ENCODE measurements at regions not wholly inside any gene's neighbourhood (a gene's known extent, or its start where the extent isn't known, plus 50 kb on each side); places are given as distances from the start of the nearest gene placed in this dataset.
"Not testable (repeated sequence)": the region's sequence is repeated elsewhere in the genome, so short reads cannot be mapped to it uniquely, and the experiment has no call there.

DNA sequence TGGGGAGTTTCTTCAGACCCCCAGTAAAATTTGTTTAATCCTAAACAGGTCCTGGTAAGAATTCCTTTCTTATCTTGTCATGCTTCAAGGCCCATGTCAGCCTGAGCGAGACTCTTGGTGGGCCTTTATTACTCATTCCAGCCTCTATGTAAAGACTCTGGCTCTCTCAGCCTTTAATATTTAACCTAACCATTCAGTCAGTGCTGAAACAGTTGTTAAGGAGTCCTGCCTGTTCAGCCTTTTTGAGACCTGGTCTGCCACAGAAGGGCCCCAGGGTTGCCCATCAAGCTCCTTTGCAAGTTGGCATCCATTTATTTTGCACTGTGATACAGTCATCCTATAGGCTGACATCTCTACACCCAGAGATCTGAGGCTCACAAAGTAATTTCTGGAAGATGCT lies 107.7 kb upstream of the VANGL1 start:
- DNase-seq (ENCODE audit: low read depth): no peak

DNA sequence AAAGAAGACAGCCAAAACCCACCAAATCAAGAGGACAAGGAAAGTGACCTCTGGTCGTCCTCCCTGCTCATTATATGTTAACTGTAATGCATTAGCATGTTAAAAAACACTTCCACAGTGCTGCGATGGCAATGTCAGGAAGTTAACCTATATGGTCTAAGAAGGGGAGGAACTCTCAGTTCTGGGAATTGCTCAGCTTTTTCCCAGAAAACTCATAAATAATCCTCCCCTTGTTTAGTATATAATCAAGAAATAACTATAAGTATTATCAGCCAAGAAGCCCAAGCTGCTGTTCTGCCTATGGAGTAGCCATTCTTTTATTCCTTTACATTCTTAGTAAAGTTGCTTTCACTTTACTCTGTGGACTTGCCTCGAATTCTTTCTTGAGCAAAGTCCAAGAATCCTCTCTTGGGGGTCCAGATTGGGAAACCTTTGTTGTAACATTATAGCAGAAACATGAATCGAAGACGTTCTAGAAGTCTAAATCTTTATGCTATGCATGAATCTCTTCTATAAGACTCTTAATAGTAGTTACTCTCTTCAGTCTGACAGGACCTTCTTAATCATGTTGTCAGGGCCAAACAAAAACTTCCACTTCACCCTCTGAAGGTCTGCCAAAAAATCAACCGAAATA lies 110.0 kb upstream of the VANGL1 start:
- DNase-seq (ENCODE audit: low read depth): no peak

DNA sequence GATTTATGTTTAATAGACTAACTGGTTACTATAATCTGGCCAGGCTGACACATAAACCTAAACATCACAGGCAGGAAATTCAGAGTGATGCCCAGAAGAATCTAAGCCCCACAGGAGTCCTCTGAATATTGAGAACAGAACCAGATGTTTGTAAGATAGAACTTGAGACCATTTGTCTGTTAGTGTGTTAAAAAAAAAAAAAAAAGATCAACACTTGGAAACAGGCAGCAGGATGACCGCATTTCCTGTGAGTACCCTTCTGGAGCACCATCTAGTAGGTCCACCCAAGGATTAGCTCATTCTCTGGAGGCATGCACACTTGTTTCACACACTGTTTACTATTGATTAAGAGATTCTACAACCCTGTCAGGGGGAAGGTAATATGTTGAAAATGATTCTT lies 111.4 kb upstream of the VANGL1 start:
- DNase-seq (ENCODE audit: low read depth): no peak

DNA sequence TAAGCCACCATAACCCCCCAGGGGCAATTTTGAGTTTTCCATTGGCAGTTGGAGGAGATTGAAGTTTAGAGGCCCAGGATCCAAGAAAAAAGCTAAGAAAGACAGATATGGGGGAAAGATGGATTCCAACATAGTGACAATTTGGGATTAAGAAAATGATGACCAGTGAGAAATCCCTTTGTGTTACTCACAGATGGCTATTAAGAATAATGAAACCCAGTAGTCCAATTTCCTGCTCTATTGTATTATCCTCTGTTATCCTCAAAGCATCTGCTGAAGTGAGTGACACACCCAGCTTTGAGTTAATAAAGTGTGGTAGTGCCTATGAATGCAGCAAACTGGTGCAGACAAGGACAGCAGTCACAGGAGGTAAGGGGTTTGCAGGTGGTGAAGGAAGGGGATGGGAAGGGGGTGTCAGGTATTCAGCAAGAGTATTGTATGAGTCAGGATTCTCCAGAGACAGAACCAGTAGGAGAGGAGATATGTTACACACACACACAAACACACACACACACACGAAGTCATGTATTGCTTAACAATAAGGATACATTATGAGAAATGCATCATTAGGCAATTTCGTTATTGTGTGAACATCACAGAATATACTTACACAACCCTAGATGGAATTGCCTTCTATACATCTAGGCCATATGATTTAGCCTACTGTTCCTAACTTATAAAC lies 112.4 kb upstream of the VANGL1 start:
- no peak for DNase-seq (ENCODE audit: low read depth)

DNA sequence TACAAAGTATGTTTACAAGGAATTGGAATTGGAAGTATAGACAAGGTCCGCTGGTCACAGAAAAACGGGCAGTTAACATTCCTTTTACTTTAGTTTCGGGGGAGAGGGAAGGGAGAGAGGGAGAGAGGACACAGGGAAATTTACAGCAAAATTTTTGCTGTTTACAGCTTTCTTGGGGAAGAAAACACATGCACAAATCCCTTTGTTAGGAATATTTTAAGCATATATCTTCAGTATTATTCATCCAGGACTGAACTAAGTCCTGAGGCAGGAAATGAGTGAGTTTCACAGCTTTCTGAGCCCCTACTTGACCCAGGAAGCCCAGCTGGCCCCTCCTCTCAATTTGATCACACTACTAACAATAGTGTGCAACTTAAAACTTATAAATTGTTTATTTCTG lies 113.4 kb upstream of the VANGL1 start:
- not testable (repeated sequence) for DNase-seq (ENCODE audit: low read depth)

DNA sequence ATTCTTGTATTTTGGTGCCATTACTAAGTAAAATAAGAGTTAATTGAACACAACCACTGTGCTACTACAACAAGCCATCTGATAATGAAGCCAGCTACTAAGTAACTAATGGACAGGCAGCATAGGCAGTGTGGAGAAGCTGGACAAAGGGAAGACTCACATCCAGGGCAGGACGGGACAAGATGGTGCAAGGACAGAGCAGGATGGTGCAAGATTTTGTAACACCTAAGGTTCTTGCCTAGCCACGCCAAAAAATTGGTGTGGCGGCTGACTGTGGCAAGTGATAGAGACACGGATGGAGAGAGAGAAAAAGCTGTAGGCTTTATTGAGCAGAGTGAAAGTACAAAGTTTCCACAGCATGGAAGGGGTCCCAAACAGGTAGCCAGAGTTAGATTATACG lies 114.0 kb upstream of the VANGL1 start:
- DNase-seq (ENCODE audit: low read depth): no peak

DNA sequence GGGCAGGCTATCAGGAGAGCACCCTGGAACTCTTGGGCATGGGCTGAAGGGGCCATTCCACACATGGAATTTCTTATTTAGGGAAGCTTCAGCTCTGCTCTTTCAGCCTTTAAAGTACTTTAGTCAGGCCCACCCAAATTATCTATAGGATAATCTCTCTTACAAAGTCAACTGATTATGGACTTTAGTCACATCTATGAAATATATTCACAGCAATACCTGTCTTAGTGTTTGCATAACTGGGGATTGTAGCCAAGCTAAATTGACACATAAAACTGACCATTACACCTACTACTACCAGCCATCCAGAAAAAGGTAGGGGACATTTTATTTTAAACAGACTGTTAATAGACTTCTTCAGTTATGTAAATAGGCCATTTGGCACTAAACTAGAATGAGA lies 114.9 kb upstream of the VANGL1 start:
- no peak for DNase-seq (ENCODE audit: low read depth)

DNA sequence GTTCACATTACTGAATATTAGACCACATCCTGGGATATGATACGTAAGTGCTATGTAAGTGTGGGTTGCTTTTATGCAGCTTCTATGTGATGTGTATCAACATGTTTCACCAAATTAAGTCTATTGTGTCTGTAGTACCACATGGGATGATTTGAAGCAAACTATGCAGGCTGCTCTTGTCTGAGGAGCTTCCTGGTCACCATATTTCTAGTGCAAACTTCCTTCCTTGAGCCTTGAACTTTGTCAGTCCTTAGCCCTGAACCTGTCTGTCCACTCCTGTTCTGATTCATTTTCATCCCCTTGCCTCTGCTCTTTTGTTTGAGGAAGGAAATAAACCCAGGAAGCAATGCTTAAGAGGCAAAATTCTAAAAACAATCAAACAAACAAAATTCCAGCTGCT lies 117.5 kb upstream of the VANGL1 start:
- no peak for DNase-seq (ENCODE audit: low read depth)

DNA sequence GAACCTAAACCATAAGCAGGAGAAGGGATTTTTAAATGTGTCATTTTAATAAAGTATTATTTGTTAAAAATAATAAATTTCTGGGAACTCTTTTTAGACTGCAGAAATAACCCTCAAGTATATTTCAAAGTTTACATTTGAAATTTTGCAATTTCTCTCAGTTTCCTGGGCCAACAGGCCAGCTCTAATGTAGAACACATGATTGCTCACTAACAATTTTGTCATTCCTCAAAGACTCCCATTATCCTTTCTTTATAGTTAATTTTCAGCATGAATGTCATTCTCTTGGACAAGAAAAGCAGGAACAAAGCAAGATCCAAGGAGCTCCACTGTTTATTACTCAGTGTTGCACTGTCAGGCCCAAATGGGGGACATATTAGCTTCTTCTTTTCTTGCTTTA lies 119.4 kb upstream of the VANGL1 start:
- DNase-seq (ENCODE audit: low read depth): no peak

DNA sequence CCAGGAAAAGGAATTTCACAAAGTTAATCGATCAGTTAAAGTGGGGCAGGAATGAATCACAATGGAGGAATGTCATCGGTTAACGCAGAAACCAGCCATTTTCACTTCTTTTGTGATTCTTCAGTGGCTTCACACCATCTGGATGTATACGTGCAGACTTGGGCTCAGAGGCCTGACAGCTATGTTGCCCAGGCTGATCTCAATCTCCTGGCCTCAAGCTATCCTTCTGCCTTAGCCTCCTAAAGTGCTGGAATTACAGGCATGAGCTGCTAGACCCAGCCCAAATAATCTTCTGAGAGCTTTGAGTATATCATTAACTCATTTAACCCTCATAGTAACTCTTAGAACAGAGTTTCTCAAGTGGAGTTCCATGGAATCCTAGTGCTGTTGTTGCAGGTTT lies 126.5 kb upstream of the VANGL1 start:
- DNase-seq (ENCODE audit: low read depth): no peak

DNA sequence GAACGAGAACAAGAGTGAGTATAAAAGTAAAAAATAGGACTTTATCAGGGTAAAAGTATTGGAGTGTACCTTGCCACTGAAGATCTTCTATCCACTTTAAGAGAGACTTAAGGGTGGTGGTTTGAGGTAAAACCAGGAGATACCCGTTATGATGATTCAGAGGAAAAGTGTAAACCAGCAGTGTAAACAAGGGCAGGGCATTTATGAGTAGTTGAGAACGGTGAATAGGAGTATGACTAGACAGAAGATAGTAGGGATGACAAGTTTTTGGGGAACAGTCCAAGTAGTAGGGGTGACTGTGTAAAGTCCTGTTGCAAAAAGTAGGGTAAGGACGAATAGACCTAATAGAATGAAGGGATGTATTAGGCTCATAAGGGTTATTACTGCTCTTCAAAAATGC lies 131.5 kb upstream of the VANGL1 start:
- not testable (repeated sequence) for DNase-seq (ENCODE audit: low read depth)

DNA sequence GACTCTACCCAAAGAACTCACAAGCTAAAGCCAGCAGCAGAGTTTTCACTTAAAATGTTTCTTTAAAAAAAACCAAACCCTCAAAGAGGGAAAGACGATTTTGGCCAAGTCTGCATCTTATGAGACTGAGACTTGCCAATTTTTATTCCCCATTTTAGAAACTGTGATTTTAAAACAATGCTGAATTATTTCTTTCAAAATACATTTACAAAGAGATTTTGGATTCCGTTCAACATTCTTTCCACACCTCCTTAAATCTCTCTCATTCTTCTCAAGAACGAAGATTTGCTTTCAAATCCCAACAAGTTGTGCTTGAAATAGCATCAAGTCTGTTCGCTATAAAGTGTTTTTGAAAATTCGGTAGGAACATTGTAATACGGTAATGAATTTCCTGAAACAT lies 133.9 kb upstream of the VANGL1 start:
- DNase-seq (ENCODE audit: low read depth): no peak

DNA sequence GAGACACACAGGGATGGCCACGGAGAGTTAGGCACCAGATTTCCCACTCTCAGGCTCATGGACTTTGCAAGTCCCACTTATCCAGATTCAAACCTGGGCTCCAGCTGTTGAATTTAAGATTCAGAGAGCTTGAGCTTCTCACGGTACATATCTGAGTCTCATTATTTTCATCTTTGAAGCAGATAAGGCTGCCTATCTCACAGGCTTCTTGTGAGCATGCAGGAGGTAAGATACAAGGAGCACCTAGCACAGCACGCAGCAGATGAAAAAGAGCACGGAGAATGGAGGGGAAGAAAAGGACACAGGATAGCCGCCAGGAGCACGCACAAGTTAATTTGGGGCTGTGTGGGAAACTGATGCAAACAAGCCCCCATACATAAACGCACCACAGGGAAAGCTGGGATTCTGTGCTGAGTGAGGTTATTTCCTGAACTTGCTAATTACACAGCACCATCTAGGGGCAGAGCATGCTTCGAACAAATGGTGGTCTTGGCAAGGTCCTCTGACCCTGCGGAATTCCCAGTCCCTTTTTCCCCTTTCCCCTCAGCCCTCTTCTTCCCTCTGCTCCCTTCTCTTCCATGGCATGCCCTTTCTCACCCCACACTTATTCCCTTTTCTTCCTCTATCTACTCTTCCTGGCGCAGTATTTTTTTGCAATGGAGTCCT lies 134.7 kb upstream of the VANGL1 start:
- DNase-seq (ENCODE audit: low read depth): no peak

DNA sequence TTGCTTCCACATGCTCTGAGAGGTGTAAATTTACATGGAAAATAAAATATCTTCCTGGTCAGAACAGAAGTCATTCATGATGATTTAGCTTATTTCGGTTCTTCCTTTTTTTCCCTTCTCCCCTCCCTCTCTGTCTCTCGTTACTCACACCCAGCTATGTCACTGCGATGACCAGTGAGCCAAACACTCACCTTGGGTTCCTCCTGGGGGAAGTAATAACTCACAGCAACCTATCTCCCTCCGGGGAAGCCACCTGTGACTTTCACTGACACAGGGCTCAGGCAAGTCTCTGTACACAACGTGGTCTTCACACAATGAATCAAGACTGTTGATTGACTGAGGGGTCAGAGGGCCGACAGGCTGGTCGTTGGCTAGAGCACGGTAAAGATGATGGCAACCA lies 135.3 kb upstream of the VANGL1 start:
- DNase-seq (ENCODE audit: low read depth): no peak

DNA sequence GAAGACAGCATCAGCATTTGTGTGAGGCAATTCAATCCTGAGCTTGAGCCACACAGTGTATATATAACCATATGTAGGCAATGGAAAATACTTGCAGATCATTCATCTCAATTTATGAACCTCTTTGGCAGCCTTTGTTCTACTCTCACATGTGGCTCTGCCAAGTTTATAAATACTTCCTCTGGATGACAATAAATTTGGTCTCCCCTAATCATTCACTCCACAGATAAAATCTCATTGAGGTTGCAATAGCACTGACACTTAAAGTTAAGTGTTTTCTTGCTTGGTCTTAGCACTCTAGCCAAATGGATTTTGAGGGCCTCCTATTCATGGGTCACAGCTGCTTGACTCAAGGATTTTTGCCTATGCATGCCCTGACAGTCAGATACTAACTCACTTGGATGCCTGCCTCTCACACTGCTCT lies 136.6 kb upstream of the VANGL1 start:
- no peak for DNase-seq (ENCODE audit: low read depth)

DNA sequence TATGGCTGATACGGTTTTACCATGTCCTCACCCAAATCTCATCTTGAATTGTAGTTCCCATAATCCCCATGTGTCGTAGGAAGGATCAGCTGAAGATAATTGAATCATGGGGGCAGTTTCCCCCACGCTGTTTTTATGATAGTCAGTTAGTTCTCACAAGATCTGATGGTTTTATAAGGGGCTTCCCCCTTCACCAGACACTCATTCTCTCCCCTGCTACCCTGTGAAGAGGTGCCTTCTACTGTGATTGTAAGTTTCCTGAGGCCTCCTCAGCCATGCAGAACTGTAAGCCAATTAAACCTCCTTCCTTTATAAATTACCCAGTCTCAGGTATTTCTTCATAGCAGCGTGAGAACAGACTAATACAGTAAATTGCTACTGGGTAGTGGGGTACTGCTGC lies 139.6 kb upstream of the VANGL1 start:
- not testable (repeated sequence) for DNase-seq (ENCODE audit: low read depth)

DNA sequence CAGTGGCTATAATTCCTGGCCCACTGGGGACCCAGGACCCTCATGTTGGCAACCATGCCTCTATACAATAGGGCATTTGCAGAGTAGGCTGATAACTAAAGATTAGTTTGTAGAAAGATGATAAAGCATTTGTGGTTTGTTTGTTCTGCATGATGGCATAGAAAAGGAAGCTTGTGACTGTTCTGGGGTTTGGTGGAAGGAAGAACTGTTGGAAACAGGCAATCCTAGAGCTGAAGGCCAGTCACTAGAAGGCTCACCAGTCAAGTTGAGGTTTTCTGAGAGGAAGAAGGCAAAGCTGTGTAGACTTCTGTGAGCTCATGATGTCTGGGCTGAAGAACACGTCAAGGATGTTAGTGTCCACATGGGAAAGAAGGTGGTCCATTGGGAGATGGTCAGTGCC lies 140.3 kb upstream of the VANGL1 start:
- no peak for DNase-seq (ENCODE audit: low read depth)

DNA sequence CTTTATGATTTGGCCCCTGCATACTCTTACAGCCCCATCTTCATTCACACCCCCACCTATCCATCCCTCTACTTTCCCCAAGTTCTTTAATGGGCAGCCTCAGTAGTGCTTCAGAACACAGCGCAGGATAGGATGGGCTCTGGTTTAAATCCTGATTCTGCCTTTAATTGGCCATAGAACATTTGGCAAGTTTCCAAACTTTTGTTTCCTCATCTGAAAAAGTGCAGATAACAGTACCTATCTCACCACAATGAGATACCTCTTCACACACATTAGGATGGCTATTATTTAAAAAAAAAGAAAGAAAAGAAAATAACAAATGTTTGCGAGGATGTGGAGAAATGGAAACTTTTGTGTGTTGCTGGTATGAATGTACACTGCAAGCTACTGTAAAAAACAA lies 142.5 kb upstream of the VANGL1 start:
- DNase-seq (ENCODE audit: low read depth): no peak

DNA sequence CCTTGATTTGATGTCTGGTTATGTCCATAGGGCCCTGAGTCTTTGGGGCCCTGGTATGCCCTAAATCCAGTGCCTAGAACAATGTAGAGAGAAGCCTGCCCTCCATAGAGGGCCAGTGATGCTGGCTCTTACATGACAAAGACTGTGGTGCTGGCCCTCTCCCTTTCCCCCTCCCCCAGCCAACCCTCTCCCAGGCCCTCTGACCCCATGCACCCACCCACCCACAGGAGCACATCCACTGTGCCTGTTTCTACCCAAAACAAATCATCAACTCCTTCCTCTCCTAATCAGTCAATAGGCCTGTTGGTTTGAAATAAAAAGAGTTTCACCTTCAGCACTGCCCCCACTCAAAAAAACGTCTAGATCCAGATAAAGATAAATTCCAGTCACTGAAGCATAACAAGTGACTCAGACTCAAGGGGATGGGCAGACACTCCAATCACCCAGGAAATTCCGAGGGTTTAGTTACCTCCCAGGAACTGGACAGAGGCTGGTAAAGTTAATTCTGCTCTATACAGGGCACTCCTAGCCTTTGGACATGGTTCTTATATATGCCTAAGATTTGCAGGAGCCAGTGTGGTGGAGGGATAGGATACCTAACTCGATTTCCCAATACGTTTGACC lies 144.8 kb upstream of the VANGL1 start:
- no peak for DNase-seq (ENCODE audit: low read depth)

DNA sequence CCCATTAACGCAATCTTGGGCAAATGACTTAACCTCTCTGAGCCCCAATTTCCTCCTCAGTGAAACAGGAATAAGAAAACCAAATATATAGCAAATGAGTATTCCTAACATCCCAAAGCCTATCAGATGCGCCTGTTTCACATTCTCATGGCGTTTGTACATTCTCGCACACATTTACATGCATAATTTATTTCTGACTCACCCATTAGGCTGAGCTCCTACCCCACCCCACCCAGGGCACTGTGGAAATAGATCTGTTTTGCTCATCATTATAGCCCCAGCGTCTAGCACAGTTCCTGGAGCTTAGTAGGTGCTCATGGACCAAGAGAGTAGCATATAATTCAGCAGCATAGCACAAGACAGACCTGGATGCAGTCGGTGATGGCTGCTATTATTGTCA lies 146.1 kb upstream of the VANGL1 start:
- DNase-seq (ENCODE audit: low read depth): no peak

DNA sequence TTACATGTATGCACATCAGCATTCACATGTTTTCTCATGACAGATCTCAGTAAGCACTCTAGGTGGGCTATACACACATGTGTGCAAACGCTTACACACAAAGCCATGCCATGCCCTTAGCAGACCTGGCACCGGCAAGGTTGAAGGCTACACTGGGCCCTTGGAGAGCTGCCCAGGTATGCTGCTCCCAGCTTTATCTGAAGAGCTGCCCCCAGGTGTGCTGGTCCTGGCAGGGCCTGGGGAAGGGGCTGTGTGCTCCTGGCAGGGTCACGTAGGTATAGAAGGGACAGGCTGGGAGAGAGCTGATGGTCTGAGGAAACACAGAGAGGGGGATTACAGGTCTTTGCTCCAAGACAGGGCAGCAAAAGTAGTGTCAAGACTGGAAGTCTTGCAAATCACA lies 146.7 kb upstream of the VANGL1 start:
- DNase-seq (ENCODE audit: low read depth): no peak

DNA sequence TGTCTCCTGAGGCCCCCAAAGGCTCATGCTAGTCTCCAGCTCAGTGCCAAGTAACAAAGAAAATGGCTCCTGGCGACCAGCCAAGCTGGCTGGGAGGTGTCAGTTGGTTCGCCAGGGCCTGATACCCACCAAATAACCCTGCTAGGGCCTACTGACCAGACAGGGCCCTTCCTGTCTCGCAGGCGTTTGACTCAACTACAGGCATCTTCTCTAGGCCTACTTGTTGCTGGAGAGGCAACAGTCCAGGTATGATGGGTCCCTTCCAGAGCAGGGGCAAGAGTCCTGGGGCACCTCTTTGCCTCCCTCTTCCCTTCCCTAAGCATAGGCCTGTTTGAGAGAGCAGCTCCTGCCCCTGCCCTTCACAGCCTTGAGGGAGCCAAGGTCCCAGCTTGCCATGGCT lies 147.9 kb upstream of the VANGL1 start:
- no peak for DNase-seq (ENCODE audit: low read depth)

DNA sequence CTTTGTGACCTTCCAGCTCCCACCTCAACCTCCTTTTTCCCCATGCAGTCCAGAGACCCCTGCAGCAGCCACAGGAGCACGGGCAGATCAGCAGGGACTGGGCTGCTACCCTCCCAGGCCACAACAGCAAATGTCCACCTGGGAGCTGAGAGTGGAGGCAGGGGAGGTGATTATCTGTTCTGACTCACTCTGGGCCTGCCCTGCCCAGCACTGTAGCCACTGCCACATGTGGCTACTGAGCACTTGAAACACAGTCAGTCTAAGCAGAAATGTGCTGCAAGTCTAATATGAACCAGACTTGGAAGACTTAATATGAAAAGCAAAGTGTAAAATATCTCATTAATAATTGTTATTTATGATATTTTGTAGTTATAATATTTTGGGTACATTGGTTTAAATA lies 148.9 kb upstream of the VANGL1 start:
- no peak for DNase-seq (ENCODE audit: low read depth)
